Limb (tissue), 2 donors: ENCODE measurements at regions not wholly inside any gene's neighbourhood (a gene's known extent, or its start where the extent isn't known, plus 50 kb on each side); places are given as distances from the start of the nearest gene placed in this dataset.
"Not testable (repeated sequence)": the region's sequence is repeated elsewhere in the genome, so short reads cannot be mapped to it uniquely, and the experiment has no call there.

Experiments
- DNase-seq, 2 donors: peaks; one replicate each; pipeline ENCODE4 v3.0.0-alpha.2; 2016; ENCODE audit errors: extremely low spot score in 2 of 2

GRCh38 chr20:29687438-29687837 is 1570.0 kb upstream of the DEFB115 start:
- no peak for DNase-seq

- DNase-seq = peak in 1 of 2 donors; percentile 13
Observed at GRCh38 chr20:29689411-29690225, 1567.8 kb upstream of the DEFB115 start.

- no peak for DNase-seq
Observed at GRCh38 chr20:29690274-29690673, 1567.2 kb upstream of the DEFB115 start.

GRCh38 chr20:29740601-29740950 is 1516.9 kb upstream of the DEFB115 start:
- DNase-seq = no peak

- DNase-seq = no peak
Observed at GRCh38 chr20:29740951-29741593, 1516.4 kb upstream of the DEFB115 start.

- no peak for DNase-seq
Observed at GRCh38 chr20:29741594-29741893, 1515.9 kb upstream of the DEFB115 start.

DNA sequence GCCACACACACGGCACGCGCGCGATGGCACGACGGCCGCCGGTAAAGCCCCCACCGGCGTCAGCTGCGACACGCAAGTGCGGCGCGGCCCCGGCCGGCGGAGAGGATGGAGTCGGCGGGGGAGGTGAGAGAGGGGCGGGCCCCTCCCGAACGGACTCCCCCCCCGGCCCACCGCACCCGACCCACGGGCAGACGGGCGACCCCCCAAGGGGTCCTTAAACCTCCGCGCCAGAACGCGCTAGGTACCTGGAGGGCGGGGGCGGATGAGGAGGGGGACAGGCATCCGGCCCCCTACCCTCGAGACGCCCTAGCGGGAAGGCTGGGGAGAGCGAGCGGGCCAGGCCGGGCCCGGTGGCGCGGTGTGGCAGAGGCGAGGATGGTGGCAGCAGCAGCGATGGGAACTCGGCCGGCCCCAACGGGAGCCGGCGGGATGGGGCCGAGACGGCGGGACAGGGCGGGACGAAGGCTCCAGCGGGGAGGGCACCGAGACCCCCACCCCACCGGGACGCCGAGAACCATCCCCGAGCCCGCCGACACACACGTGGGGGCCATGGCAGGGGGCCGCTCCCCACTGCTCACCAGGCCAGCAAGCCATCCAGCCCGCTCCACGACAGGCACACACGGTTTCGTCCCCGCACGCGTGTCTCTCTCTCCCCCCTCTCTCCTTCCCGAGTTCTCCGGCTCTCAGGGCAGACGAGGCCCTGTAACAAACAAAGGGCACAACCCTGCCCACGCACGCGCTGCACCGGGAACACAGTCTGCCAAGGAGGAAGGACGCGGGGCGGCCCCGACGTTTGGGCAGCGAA is 1515.4 kb upstream of the DEFB115 start:
- DNase-seq = no peak

GRCh38 chr20:29742699-29743100 is 1514.8 kb upstream of the DEFB115 start:
- no peak for DNase-seq

DNA sequence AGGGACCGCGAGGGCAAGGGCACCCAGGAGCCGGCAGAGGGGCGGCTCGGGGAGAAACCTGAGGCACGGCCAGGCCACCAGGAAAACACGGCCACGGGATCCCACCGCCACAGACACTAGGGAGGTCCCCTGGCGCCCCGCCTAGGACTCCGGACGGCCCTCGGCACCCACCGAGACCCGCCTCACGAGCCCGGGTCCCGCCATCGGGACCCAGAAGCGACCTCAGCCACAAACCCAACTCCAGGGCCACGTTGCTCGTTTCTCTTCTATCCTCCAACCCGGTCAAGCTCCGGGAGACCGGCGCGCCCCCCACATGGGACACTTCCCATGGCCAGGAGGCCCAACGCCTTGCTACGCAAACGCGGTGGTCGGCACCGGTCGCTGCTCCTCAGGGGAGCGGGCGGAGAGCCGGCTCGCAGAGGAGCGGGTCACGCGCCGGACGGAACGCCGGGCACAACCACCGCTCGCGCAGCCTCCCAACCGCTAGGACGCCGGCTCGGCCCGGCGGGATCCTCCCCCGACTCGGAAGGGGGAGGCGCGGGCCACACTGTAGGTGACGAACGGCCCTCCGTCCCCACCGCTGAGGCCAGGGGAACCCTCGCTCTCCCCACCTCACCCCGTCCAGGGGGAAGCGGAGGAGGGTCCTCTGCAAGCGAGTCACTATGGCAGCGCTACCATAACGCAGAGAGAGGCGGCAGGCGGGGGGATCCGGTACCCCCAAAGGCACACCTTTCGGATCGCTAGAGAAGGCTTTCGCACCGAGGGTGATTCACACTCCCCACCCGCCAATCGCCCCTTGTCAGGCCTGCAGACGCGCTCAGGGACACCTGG is 1514.1 kb upstream of the DEFB115 start:
- DNase-seq = no peak

- DNase-seq = no peak
Observed at GRCh38 chr20:29744071-29744470, 1513.4 kb upstream of the DEFB115 start.

GRCh38 chr20:29745534-29746245 is 1511.8 kb upstream of the DEFB115 start:
- not testable (repeated sequence) for DNase-seq

- DNase-seq = no peak
Observed at GRCh38 chr20:29750268-29750899, 1507.1 kb upstream of the DEFB115 start.

- not testable (repeated sequence) for DNase-seq
Observed at GRCh38 chr20:29752644-29753425, 1504.6 kb upstream of the DEFB115 start.

GRCh38 chr20:29753426-29753746 is 1504.1 kb upstream of the DEFB115 start:
- not testable (repeated sequence) for DNase-seq

GRCh38 chr20:29753879-29754278 is 1503.6 kb upstream of the DEFB115 start:
- DNase-seq = not testable (repeated sequence)

DNA sequence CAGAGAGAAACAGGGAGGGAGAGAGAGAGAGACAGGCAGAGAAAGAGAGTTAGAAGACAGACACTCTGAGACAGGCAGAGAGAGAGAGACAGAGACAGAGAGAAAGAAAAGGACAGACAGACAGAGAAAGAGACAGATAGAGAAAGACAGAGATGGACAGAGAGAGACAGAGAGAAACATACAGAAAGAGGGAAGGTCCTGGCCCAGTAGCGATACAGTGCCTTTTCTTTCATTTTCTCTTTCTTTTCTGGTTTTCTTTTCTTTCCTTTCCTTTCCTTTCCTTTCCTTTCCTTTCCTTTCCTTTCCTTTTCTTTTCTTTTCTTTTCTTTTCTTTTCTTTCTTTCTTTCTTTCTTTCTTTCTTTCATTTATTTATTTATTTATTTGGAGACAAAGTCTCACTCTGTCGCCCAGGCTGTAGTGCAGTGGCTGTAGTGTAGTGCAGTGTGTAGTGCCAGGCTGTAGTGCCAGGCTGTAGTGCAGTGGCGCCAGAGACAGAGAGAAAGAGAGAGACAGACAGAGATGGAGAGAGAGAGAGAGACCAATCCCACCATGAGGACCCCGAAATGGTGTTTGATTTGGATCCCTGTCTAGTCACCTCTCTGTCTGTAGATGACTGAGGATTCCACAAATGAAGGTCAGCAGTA is 1501.5 kb upstream of the DEFB115 start:
- not testable (repeated sequence) for DNase-seq

- no peak for DNase-seq
Observed at GRCh38 chr20:29756664-29757063, 1500.8 kb upstream of the DEFB115 start.

GRCh38 chr20:29761621-29762385 is 1495.7 kb upstream of the DEFB115 start:
- not testable (repeated sequence) for DNase-seq
